PFSK-1 (cell line): ENCODE measurements at regions not wholly inside any gene's neighbourhood (a gene's known extent, or its start where the extent isn't known, plus 50 kb on each side); places are given as distances from the start of the nearest gene placed in this dataset.

Experiments
- FOXP2 ChIP-seq: optimal IDR thresholded peaks from 2 replicates; pipeline ENCODE3; 2011; ENCODE audit warnings: borderline replicate concordance, control low read depth, inconsistent platforms; ENCODE audit not compliant: insufficient read depth; ENCODE audit errors: extremely low read length, extremely low read depth
- POLR2AphosphoS5 ChIP-seq: IDR thresholded peaks from 2 replicates; pipeline ENCODE4 v1.6.1; 2012; ENCODE audit warnings: low read depth, mild to moderate bottlenecking, control low read depth, low read length, moderate library complexity
- SIN3A ChIP-seq: IDR thresholded peaks from 2 replicates; pipeline ENCODE4 v1.6.1; 2012; ENCODE audit warnings: mild to moderate bottlenecking, low read length, moderate library complexity, borderline replicate concordance; ENCODE audit not compliant: insufficient read depth
- TAF1 ChIP-seq: IDR thresholded peaks from 2 replicates; pipeline ENCODE4 v1.6.1; 2012; ENCODE audit warnings: low read length, control low read depth, borderline replicate concordance; ENCODE audit not compliant: insufficient read depth
- TF ChIP-seq, protein P1 (sequence below), 2 experiments: IDR thresholded peaks; 2 replicates each; pipeline versions ENCODE4 v1.6.1 to v1.8.0; 2011 to 2012; ENCODE audit warnings: low read depth in 2 of 2, low read length in 2 of 2, control low read depth in 1 of 2, inconsistent platforms in 1 of 2, mild to moderate bottlenecking in 1 of 2, moderate library complexity in 1 of 2; ENCODE audit not compliant: insufficient read depth in 1 of 2

DNA sequence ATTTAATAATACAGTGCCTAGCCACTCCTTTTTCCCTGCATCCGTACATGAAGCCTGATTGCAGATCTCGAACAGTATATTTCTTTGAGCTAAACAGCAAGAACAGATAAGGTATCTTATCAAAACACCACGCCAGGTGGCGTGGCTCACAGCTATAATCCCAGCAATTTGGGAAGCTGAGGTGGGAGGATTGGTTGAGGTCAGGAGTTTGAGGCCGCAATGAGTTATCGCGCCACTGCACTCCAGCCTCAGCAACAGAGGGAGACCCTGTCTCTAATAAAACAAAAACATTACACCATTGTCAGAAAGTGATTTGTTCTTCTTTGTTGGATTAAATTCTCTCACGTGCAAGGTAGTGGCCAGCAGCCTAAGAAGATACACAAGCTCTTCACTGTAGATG is 291.2 kb upstream of the DMRT1 start:
- TF ChIP-seq POLR2AphosphoS5 (no peak), TAF1 (no peak), FOXP2 (no peak), SIN3A (no peak)
- TF ChIP-seq, protein P1, sequence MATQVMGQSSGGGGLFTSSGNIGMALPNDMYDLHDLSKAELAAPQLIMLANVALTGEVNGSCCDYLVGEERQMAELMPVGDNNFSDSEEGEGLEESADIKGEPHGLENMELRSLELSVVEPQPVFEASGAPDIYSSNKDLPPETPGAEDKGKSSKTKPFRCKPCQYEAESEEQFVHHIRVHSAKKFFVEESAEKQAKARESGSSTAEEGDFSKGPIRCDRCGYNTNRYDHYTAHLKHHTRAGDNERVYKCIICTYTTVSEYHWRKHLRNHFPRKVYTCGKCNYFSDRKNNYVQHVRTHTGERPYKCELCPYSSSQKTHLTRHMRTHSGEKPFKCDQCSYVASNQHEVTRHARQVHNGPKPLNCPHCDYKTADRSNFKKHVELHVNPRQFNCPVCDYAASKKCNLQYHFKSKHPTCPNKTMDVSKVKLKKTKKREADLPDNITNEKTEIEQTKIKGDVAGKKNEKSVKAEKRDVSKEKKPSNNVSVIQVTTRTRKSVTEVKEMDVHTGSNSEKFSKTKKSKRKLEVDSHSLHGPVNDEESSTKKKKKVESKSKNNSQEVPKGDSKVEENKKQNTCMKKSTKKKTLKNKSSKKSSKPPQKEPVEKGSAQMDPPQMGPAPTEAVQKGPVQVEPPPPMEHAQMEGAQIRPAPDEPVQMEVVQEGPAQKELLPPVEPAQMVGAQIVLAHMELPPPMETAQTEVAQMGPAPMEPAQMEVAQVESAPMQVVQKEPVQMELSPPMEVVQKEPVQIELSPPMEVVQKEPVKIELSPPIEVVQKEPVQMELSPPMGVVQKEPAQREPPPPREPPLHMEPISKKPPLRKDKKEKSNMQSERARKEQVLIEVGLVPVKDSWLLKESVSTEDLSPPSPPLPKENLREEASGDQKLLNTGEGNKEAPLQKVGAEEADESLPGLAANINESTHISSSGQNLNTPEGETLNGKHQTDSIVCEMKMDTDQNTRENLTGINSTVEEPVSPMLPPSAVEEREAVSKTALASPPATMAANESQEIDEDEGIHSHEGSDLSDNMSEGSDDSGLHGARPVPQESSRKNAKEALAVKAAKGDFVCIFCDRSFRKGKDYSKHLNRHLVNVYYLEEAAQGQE (IDR thresholded peaks at IDR 0.05; ENCODE audit: insufficient read depth in 1 of 2, low read depth in 2 of 2, low read length in 2 of 2), result no peak

DNA sequence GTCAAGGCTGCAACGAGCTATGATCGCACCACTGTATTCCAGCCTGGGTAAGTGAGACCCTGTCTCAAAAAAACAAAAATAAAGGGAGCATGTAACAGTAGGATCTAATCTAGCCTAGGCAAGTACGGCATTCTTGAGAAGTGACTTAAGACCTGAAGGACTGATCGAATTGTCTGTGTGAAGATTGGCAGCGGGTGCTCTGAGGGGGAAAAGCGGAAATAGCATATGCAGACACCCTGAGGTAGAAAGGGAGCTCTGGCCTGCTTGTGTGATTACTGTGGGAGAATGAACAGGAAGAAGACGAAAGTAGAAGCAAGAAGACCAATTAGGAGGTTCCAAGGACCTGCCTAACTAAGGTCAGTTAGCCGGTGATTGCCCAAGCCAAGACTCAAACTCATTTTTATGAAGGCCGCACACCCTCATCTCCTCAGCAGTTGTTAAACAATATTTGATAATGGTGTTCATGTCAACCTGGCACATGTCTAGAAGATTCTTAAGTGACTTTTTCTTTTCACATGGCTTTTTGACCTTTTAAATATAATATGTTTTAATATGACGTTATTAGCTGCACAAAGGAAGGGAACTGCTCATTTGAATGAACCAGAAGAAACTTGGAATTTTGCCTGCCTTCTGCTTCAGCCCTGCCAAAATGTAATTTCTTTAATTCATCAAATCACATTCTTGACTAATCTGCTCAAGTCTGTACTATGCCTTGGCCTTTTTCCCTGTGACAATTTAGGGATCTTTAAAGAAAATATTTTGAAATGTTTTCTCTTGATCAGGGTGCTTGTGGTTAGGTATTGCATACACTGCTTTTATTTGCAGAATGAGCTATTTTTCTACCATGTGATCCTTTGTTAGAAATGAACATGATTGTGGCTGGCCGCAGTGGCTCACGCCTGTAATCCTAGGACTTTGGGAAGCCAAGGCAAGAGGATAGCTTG is 289.2 kb upstream of the DMRT1 start:
- TF ChIP-seq TAF1 (no peak), FOXP2 (no peak), POLR2AphosphoS5 (no peak), SIN3A (no peak)
- TF ChIP-seq, protein P1 (IDR thresholded peaks at IDR 0.05; ENCODE audit: insufficient read depth in 1 of 2, low read depth in 2 of 2, low read length in 2 of 2), result no peak

DNA sequence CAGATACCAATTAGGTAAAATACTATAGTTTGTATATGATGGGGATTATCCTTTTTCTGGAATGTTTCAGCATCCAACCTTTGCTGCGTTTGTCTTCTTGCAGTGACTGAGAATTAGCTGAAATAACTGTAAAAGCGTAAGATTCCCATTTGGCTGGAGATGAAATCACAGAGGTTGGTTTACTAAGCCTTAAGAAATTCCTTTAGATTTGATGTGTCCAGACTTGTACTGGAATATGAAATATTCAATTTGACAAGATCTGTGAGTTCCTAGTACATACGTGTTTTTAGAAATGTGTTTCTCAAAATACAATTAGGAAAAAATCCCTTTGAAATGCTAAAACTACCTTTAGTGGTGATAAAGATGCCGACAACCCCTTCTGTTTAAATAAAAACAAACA is 286.0 kb upstream of the DMRT1 start:
- TF ChIP-seq, protein P1 (IDR thresholded peaks at IDR 0.05; ENCODE audit: insufficient read depth in 1 of 2, low read depth in 2 of 2, low read length in 2 of 2), result no peak

DNA sequence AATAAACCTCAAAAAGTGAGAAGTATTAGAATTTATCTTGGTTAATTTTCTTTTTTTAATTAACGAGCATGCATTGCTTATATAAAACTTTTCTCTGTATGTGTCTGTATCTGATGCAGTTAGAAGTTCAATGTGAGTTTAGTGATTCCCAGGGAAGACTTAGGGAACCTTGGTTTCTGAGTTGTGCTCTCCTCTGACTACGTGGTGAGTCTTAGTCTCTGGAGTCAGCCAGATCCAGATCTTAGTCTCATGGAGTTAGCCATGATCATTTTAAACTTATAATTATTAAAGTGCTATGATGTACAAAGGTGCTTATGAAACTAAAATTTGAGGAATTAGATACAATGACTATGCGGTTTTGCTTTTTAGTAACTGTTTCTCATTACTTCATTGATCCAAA is 285.3 kb upstream of the DMRT1 start:
- TF ChIP-seq SIN3A, result no peak

DNA sequence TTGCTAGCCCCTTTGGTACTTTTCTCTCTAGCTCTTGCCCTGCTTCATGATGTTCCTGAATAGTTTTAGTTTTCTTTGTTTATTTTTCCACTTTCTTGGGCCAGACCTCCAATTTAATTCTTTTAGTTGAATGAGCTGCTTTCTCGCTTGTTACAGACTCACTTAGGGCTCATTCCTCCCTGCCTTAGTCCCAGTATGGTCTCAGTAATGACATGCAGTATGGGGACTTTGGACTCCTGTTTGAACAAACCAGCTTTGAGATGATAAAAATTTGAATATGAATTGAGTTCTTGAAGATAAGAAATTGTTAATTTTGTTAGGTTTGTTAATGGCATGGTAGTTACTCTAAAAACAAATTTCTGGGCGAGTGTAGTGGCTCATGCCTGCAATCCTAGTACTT is 284.8 kb upstream of the DMRT1 start:
- no peak for TF ChIP-seq POLR2AphosphoS5
- no peak for TF ChIP-seq SIN3A

DNA sequence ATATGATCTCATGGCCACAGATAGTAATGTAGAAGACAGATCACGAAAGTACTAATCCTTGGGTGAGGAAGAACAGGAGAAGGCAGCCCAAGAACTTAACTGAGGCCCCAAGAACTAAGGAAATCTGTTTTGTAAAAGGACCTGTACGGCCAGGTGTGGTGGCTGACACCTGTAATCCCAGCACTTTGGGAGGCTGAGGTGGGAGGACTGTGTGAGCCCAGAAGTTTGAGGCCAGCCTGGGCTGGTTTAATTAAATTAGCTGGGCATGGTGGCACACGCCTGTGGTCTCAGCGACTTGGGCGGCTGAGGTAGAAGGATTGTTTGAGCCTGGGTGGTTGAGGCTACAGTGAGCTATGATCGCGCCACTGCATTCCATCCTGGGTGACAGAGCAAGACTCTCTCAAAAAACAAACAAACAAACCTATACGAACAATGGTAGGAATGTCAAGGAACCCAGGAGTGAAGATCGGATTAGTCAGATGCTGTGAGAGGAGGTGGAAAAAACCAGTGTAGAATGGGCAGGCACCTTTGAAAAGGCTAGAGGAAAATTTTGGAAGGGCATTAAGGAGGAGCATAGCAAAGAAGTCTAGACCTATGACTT is 283.8 kb upstream of the DMRT1 start:
- no peak for TF ChIP-seq FOXP2
- TF ChIP-seq, protein P1 (IDR thresholded peaks at IDR 0.05; ENCODE audit: insufficient read depth in 1 of 2, low read depth in 2 of 2, low read length in 2 of 2), result no peak
- no peak for TF ChIP-seq TAF1
- TF ChIP-seq POLR2AphosphoS5, result no peak
- no peak for TF ChIP-seq SIN3A
